Activated CD4-positive, alpha-beta T cell treated with anti-CD3 and anti-CD28 coated beads, Interleukin-2, Interleukin-4, amounts not matched to agents 100 ng/mL and 50 ng/mL, durations not matched to agents 16 hours and 8 hours (primary cell): ENCODE measurements at regions not wholly inside any gene's neighbourhood (a gene's known extent, or its start where the extent isn't known, plus 50 kb on each side); places are given as distances from the start of the nearest gene placed in this dataset.

Experiments
- DNase-seq: peaks from one replicate; pipeline ENCODE4 v3.0.0-alpha.2; 2020; ENCODE audit warnings: low spot score

DNA sequence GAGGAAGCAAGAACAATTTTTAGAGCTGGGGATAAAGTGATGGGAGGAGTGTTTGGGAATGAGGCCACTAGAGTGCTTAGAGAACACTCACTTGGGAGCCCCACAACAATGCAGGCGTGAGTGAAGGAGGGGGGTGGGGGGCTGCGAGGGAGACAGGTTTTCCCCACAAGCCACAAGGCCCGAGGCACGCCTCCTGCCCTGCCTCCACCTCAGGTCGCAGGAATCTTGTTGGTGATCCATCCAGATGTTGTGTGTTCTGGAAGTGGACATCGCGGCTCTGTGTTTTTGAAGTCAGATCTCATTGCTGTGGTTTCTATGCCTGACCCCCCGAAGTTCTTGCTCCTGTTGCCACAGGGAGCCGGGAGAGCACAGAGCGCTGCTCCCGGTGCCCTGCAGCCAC is 178.0 kb upstream of the BMPER start:
- DNase-seq = no peak

GRCh38 chr7:33728873-33729551 is 176.3 kb upstream of the BMPER start:
- DNase-seq = no peak

GRCh38 chr7:33729726-33730125 is 175.6 kb upstream of the BMPER start:
- DNase-seq = no peak

DNA sequence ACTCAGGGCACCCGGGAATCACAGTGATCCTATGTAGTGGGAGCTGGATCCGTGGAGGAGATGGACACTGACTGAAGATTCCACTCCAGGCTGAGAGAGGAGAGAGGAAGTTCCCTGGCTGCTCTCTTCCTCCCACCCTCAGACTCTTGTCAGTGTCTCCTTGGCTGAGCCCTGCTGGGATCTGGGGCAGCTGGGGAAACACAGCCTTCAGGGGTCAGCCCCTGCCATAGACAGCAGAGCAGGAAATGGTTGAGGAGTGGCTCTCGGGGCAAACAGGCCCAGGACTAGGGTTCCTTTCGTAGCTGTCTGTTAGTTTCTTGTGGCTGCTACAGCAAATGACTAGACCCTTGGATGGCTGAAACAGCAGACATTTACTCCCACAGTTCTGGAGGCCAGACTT is 174.4 kb upstream of the BMPER start:
- no peak for DNase-seq

- no peak for DNase-seq
These were observed 173.4 kb upstream of the BMPER start for GRCh38 chr7:33731912-33732311.

- DNase-seq = no peak
These were observed 172.9 kb upstream of the BMPER start for GRCh38 chr7:33732462-33732861.

DNA sequence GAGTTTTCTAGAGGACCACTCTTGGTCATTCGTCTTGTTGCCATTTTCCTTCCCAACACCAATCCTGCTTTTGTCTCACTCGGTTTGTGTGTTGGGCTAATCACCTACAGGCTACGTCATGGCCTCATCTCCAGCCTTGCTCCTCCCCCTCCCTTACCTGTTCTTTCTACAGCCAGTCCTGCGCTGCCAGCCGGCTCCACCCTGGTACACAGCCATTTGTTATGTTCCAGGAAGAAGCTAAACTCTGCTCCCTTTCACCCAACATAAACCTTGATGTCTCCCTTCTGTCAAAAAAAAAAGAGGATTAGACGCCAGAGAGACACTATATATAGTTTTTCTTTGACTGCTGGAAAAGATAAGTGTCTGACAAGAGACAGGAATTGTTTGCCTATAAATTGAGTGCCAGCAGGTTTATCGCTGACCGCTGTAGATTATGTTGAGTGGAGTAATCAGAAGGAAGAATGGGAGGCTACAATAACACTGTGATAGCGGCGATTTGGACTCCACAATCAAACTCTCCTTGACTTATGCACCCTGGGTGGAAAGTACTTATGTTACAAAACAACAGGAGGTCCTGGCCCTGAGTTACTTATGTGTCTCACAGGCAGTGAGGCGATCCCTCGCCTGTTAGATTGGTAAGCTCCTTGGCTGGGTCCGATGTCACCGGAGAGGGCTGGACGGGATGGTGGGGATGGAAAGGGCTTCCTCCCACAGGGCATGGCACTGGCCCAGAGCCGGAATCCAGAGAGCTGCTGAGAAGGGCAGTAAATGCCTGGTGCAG is 171.3 kb upstream of the BMPER start:
- DNase-seq = no peak

DNA sequence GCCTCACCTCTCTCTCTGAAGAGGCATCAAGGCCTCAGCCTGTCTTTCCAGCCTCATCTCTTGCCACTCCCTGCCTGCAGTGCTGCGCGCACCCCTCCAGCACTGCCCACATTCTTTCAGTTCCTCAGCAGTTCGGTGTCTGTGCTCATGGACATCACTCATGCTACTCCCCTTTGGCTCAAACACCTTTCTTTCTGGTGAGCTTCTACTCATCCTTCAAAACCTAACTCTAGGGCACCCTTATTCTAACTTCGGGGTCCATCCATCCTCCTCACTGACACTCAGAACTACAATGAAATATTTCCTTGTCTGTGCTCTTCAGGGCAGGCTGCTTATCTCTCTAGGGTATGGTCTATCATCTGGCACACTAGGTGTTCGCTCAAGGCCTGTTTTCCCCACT is 169.9 kb upstream of the BMPER start:
- DNase-seq = no peak

DNA sequence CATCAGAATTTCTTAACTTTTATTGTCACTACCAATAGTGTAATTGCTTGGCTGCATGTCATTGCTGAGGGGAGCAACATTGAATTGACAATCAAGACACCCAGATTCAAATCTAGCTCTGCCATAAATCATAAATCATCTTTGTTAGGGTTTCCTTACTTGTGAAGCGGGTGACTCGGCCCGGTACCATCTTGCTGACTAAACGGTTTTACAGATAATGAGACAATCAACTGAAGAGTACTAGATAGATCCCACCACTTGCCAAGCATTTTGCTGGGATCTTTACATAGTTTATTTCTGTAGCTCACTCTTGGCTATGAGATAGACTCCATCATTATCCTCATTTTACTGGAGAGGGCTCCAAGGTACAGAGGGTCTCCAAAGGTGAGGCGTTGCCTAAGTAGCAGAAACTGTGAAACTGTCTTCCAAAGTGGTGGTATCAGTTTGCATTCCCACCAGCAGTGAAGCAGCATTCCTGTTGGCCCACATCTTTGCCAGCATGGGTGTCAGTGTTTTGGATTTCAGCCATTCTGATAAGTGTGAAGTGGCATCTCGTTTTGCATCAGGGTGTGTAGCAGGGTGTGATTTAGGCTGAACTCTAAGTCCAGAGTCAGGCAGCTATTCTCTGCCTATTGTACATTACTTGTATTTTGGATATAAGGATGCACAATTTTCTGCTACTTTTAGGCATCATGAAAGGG is 168.7 kb upstream of the BMPER start:
- no peak for DNase-seq

DNA sequence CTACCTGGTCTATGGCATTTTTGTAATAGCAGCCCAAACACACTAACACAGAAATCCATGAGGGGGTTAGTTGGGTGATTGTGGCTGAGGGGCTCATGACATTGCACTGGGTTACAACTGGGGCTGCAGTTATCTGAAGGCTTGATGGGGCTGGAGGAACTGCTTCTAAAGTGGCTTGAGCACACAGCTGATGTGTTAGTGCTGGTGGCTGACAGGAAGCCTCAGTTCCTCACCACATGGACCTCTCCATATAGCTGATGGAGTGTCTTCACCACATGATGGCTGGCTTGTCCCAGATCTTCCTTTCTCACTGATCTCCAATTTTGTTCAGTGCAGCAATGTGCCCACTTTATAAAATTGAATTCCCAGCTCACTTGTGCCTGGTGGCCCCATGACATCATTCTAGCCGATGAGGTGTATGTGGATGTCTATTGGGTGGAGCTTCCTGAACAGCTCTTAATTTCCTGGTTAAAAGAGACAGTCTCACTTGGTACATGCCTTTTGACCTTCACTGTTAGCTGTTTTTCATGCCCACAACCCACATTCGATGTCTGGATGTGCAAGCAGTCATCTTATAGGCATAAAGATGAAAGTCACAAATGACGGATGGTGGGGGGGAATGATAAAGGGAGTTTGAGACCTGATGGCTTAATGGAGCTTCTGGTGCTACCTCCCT is 166.9 kb upstream of the BMPER start:
- no peak for DNase-seq

GRCh38 chr7:33739286-33739685 is 166.1 kb upstream of the BMPER start:
- no peak for DNase-seq

DNA sequence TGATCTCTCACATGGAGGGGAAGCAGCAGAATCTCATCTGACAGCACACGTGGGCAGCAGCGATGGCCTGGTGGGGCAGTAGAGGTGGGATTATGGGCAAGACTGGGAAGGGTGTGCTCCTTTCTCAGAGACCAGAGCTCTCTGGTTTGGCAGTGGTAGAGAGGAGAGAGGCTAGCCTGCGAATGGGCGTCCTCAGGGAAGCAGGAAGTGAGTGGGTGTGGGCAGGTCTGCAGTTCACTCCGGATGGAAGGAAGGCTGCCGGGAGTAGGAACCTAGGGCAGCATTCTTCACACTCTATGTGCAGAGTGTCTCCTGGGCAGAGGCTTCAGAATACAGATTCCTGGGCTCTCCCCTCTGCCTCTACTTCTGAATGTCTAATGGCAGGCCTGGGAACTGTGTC is 162.8 kb upstream of the BMPER start:
- DNase-seq = no peak

GRCh38 chr7:33742999-33743587 is 162.2 kb upstream of the BMPER start:
- no peak for DNase-seq

DNA sequence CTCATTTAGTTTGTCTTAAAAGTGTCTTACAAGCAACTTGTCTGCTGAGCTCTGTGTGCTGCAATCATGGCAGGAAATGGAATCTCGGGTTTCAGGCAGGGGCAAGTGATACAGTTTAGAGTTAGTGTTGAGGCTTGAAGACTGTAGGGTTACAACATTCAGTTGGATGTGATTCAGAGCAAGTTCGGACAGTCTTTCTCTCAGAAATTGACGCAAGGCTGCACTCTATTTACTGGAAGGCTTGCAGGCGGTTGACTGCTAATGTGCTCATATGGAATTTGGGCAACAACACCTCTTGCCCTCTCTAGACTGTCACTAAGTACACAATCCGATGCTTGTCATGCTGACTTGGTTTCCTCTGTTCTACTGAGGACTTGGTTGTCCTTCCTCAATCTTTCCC is 161.7 kb upstream of the BMPER start:
- DNase-seq = no peak

- peak; percentile 19 for DNase-seq
These were observed 160.9 kb upstream of the BMPER start for GRCh38 chr7:33744293-33745075.

GRCh38 chr7:33745934-33746333 is 159.4 kb upstream of the BMPER start:
- no peak for DNase-seq

DNA sequence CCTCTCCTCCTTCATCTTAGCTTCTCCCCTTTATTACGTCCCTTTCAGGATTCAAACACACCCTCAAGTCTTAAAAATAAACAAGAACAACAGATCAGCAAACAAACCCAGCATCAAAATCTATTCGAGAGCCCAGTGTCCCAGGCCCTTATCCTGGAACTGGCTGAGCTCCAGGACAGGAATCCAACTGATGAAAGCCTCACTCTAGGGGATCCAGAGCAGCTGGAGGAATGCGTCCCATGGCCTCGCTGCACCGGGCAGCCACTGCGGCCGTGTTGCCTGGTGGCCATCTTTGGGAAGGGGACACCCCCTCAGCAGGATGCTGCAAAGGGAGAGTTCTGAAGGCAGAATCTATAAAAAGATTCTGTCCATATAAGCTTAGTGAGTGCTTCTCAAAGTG is 156.5 kb upstream of the BMPER start:
- DNase-seq = no peak

GRCh38 chr7:33750177-33750576 is 155.2 kb upstream of the BMPER start:
- no peak for DNase-seq

- no peak for DNase-seq
These were observed 153.9 kb upstream of the BMPER start for GRCh38 chr7:33751443-33751842.

- no peak for DNase-seq
These were observed 151.3 kb upstream of the BMPER start for GRCh38 chr7:33753881-33754525.
